ENCODE measurements at regions not wholly inside any gene's neighbourhood (a gene's known extent, or its start where the extent isn't known, plus 50 kb on each side); places are given as distances from the start of the nearest gene placed in this dataset.
A peak's percentile ranks its signal among the peaks of the same experiment; 100 is the strongest.

DNA sequence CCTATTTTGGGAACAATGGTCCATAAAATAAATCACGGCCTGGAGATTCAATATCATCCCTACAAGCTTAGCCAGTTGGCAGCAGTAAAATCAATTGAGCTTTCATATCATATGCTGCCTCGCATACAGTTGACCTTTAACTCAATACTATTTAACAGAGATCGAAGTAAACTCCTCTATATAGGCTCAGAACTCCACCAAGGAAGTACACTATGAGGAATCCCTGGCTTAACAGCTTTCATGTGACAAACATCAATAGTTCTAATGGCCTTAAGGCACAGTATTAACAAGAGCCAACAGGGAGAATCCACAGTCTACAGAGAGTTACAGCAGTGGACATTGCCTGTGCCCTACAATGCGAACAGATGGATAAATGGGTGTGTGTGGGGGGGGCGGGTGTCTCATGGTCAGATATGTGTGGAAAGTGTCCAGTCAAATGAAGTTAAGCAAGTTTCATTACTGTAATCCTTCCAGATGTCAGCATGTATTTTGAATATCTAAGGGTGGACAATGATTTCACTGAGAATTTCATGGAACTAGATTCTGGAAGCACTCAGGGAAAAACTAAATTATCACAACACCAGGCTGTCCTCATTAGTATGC is 98.2 kb upstream of the FAM9B start:
- TF ChIP-seq, protein P1, sequence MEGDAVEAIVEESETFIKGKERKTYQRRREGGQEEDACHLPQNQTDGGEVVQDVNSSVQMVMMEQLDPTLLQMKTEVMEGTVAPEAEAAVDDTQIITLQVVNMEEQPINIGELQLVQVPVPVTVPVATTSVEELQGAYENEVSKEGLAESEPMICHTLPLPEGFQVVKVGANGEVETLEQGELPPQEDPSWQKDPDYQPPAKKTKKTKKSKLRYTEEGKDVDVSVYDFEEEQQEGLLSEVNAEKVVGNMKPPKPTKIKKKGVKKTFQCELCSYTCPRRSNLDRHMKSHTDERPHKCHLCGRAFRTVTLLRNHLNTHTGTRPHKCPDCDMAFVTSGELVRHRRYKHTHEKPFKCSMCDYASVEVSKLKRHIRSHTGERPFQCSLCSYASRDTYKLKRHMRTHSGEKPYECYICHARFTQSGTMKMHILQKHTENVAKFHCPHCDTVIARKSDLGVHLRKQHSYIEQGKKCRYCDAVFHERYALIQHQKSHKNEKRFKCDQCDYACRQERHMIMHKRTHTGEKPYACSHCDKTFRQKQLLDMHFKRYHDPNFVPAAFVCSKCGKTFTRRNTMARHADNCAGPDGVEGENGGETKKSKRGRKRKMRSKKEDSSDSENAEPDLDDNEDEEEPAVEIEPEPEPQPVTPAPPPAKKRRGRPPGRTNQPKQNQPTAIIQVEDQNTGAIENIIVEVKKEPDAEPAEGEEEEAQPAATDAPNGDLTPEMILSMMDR (IDR thresholded peaks at IDR 0.05; ENCODE audit: insufficient read depth, low read length) = no peak
- no peak for DNase-seq (ENCODE audit: low read depth)
- H3K4me3 ChIP-seq (ENCODE audit: low read depth, low read length) = no peak overlapping the region

DNA sequence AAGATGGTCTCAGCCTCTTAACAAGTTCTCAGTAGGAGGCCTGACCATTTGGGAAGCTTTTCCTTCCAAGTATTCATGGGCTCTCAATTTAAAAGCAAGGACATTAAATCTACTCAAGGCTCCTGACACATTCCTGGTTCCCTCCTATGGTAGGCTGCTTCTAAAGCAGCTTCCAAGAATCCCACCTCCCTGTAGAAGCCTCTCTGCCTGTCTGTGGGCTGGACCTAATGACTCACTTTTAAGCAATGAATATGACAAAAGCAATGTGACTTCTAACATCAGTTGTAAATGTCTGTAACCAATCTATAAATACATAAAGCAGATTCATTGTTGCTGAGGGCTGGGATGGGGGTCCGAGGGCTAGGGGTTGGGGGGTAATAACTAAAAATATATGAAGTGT is 99.5 kb upstream of the FAM9B start:
- TF ChIP-seq, protein P1 (IDR thresholded peaks at IDR 0.05; ENCODE audit: insufficient read depth, low read length) = no peak
- H3K4me3 ChIP-seq (ENCODE audit: low read depth, low read length) = no peak overlapping the region
- peak; percentile 20 for DNase-seq (ENCODE audit: low read depth)

DNA sequence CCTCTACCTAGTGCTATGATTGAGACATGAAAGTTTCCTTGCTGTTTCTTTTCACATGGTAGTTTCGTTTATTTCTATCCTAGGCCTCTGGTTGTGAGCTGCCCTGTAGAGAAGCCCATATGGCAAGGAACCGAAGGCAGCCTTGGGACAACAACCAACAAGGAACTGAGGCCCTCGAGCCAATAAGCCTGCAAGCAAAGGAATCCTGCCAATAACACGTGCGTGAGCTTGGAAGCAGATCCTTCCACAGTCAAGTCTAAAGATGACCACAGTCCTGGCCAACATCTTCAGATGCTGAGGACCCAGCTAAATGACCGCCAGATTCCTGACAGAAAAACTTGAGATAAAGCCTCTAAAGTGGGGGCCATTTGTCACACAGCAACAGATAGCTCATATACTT is 100.4 kb upstream of the FAM9B start:
- TF ChIP-seq, protein P1 (IDR thresholded peaks at IDR 0.05; ENCODE audit: insufficient read depth, low read length) = no peak
- no peak overlapping the region for H3K4me3 ChIP-seq (ENCODE audit: low read depth, low read length)
- peak; percentile 40 for DNase-seq (ENCODE audit: low read depth)

DNA sequence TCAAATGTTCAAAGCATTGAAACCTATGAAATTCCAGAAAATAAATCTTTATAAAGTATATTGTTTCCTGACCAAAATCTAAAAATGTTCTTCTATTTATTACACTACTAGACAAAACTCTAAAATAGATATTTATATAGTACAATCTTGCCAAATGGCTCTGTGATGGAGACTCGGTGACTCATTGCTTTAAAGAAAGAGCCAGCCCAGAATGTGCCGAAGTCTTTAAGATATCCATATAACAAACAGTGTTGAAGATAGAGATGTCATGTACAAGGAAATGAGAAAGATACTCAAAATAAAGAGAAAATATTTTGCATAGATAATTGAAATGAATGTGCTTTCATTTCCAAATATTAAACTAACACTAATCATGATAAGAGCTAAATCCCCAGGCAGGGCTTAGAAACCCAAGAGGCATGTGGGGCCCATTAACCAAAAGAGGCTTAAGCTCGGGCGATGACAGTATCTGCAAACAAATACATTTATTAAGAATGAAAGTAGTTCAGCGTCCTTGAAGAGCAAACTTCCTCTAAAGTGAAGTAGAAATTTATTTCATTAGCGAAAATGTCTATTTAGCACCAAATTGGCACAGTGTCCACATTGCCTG is 102.1 kb upstream of the FAM9B start:
- TF ChIP-seq, protein P1 (IDR thresholded peaks at IDR 0.05; ENCODE audit: insufficient read depth, low read length) = no peak
- peak; percentile 75 for DNase-seq (ENCODE audit: low read depth)

DNA sequence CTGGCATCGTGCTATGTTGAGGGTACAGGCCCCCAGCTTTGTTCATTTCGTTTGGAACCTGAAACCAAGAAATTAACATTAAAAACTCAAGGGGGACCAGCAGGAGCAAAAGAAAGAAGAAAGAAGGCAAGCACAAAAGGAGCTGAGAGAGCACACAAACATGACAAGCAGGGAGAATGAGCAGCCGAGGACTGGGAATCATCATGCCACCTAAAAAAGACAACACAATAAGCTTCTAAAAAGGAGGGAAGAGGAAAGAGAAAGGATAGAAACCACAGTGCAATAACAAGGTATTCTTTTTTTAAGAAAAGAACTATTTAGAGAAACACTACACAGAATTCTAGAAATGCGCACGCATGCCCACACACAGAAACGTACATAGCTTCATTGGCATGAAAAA is 103.2 kb upstream of the FAM9B start:
- H3K4me3 ChIP-seq (ENCODE audit: low read depth, low read length) = no peak overlapping the region
- DNase-seq (ENCODE audit: low read depth) = no peak
- TF ChIP-seq, protein P1 (IDR thresholded peaks at IDR 0.05; ENCODE audit: insufficient read depth, low read length) = no peak

More for the DNA sequence above, 102.1 kb upstream of the FAM9B start:
- H3K4me3 ChIP-seq (ENCODE audit: low read depth, low read length) = no peak overlapping the region

DNA sequence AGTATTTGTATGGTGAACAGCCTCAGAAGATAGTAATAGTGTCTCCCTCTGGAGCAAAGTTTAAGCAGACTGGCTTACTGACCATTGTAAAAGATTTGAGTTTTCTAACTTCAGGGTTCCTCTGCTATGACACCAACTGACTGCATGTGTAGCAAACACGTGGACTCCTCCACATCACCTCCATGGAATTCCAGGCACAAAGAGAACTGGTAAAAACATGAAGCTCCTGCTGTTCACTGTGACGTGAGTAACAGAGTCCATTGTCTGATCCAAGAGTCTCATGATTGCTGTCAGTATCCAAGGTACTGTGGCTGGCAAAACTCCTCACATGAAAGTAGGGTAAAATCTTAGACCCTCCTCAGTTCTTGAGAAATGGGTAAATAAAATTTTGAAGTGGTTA is 107.6 kb upstream of the FAM9B start:
- DNase-seq (ENCODE audit: low read depth) = peak; percentile 55
- TF ChIP-seq, protein P1 (IDR thresholded peaks at IDR 0.05; ENCODE audit: insufficient read depth, low read length) = no peak
- no peak overlapping the region for H3K4me3 ChIP-seq (ENCODE audit: low read depth, low read length)
